Stomach (tissue), 4 donors: ENCODE measurements at regions not wholly inside any gene's neighbourhood (a gene's known extent, or its start where the extent isn't known, plus 50 kb on each side); places are given as distances from the start of the nearest gene placed in this dataset.

Experiments used
- POLR2A ChIP-seq, 4 donors: fragments of 450-650 bp; IDR thresholded peaks; one replicate each; pipeline ENCODE4 v1.6.1; 2016; ENCODE audit warnings: antibody characterized with exemption in 4 of 4, control low read depth in 2 of 4, mild to moderate bottlenecking in 1 of 4, moderate library complexity in 1 of 4
- TF ChIP-seq, protein P1 (sequence below), 7 experiments: fragments of 450-650 bp in 4 of 7; fragments of 200-600 bp in 3 of 7; sonication (generic) in 3 of 7; IDR thresholded peaks; one replicate each; pipeline ENCODE4 v1.5.1; 2016 to 2019; ENCODE audit warnings: antibody characterized with exemption in 7 of 7, control low read depth in 2 of 7, mild to moderate bottlenecking in 1 of 7

DNA sequence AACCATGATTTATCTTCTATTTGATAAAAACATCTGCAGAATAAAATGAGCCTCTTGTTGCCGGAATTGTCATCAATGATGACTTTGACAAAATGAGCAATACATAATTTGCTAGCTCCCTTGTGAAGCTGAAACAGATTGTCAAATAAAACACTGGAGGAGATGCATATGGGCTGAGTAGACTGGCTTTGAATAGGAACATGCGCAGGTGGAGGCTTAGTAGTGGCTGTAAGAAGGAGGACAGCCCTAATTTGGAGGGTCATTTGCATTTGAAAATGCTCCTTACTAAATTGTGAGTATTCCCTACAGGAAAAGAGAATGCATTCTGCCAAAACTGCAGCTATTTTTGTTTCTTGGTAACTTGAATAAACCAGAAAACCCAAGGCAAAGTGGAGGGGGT is 329.1 kb downstream of the PPARGC1A start:
- TF ChIP-seq, protein P1, sequence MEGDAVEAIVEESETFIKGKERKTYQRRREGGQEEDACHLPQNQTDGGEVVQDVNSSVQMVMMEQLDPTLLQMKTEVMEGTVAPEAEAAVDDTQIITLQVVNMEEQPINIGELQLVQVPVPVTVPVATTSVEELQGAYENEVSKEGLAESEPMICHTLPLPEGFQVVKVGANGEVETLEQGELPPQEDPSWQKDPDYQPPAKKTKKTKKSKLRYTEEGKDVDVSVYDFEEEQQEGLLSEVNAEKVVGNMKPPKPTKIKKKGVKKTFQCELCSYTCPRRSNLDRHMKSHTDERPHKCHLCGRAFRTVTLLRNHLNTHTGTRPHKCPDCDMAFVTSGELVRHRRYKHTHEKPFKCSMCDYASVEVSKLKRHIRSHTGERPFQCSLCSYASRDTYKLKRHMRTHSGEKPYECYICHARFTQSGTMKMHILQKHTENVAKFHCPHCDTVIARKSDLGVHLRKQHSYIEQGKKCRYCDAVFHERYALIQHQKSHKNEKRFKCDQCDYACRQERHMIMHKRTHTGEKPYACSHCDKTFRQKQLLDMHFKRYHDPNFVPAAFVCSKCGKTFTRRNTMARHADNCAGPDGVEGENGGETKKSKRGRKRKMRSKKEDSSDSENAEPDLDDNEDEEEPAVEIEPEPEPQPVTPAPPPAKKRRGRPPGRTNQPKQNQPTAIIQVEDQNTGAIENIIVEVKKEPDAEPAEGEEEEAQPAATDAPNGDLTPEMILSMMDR (IDR thresholded peaks at IDR 0.05): no peak
- no peak for TF ChIP-seq POLR2A (IDR thresholded peaks at IDR 0.05)
